Stimulated activated CD8-positive, alpha-beta memory T cell treated with anti-CD3 and anti-CD28 coated beads, Interleukin-4, amount 100 ng/mL, for 48 hours (primary cell): ENCODE measurements at regions not wholly inside any gene's neighbourhood (a gene's known extent, or its start where the extent isn't known, plus 50 kb on each side); places are given as distances from the start of the nearest gene placed in this dataset.

Source experiments
- DNase-seq: peaks from one replicate; pipeline ENCODE4 v3.0.0-alpha.2; 2020

- DNase-seq = no peak
Observed at GRCh38 chr16:35687071-35687470, 2227.7 kb downstream of the TP53TG3F start.

- no peak for DNase-seq
Observed at GRCh38 chr16:35687781-35688180, 2228.4 kb downstream of the TP53TG3F start.

GRCh38 chr16:35689764-35690163 is 2230.4 kb downstream of the TP53TG3F start:
- no peak for DNase-seq

- no peak for DNase-seq
Observed at GRCh38 chr16:35690413-35690812, 2231.0 kb downstream of the TP53TG3F start.

- no peak for DNase-seq
Observed at GRCh38 chr16:35691057-35691456, 2231.6 kb downstream of the TP53TG3F start.

GRCh38 chr16:35692824-35693223 is 2233.4 kb downstream of the TP53TG3F start:
- DNase-seq = no peak

- DNase-seq = no peak
Observed at GRCh38 chr16:35706901-35707300, 2247.5 kb downstream of the TP53TG3F start.

- no peak for DNase-seq
Observed at GRCh38 chr16:35711435-35711834, 2252.0 kb downstream of the TP53TG3F start.

- DNase-seq = no peak
Observed at GRCh38 chr16:35711958-35712357, 2252.5 kb downstream of the TP53TG3F start.

- DNase-seq = no peak
Observed at GRCh38 chr16:35713762-35714650, 2254.6 kb downstream of the TP53TG3F start.

- no peak for DNase-seq
Observed at GRCh38 chr16:35714665-35715064, 2255.3 kb downstream of the TP53TG3F start.

GRCh38 chr16:35724551-35724950 is 2265.1 kb downstream of the TP53TG3F start:
- DNase-seq = no peak

- no peak for DNase-seq
Observed at GRCh38 chr16:35725949-35726348, 2266.5 kb downstream of the TP53TG3F start.

- DNase-seq = no peak
Observed at GRCh38 chr16:35730251-35730650, 2270.8 kb downstream of the TP53TG3F start.

- no peak for DNase-seq
Observed at GRCh38 chr16:35731341-35732040, 2272.1 kb downstream of the TP53TG3F start.

GRCh38 chr16:35732046-35732810 is 2272.8 kb downstream of the TP53TG3F start:
- DNase-seq = no peak

GRCh38 chr16:35733278-35733965 is 2274.0 kb downstream of the TP53TG3F start:
- no peak for DNase-seq

- no peak for DNase-seq
Observed at GRCh38 chr16:35733971-35734702, 2274.7 kb downstream of the TP53TG3F start.

GRCh38 chr16:35734728-35735402 is 2275.5 kb downstream of the TP53TG3F start:
- DNase-seq = no peak

GRCh38 chr16:35735403-35736251 is 2276.2 kb downstream of the TP53TG3F start:
- no peak for DNase-seq
